ENCODE measurements at regions not wholly inside any gene's neighbourhood (a gene's known extent, or its start where the extent isn't known, plus 50 kb on each side); places are given as distances from the start of the nearest gene placed in this dataset.

- Histone ChIP-seq H3K27ac (no peak overlapping the region), H3K9ac (no peak overlapping the region), H3K4me2 (ENCODE audit: low read length) (no peak overlapping the region), H3K36me3 (ENCODE audit: control insufficient read depth, insufficient read depth, low read length) (no peaks in the 10 kb centered on the region), H3K9me3 (ENCODE audit: control insufficient read depth, low read length) (no peaks in the 10 kb centered on the region), H2AFZ (no peak overlapping the region), H3K4me1 (no peaks in the 10 kb centered on the region), H3K79me2 (no peaks in the 10 kb centered on the region), H3K27me3 (ENCODE audit: control insufficient read depth, insufficient read depth, low read length) (no peaks in the 10 kb centered on the region), H3K4me3 (ENCODE audit: low read depth, low read length) (no peak overlapping the region)
- TF ChIP-seq CTCF (IDR thresholded peaks at IDR 0.05): no peak
These were observed 331.1 kb downstream of the MLLT3 start for GRCh38 chr9:20291201-20291600.

DNA sequence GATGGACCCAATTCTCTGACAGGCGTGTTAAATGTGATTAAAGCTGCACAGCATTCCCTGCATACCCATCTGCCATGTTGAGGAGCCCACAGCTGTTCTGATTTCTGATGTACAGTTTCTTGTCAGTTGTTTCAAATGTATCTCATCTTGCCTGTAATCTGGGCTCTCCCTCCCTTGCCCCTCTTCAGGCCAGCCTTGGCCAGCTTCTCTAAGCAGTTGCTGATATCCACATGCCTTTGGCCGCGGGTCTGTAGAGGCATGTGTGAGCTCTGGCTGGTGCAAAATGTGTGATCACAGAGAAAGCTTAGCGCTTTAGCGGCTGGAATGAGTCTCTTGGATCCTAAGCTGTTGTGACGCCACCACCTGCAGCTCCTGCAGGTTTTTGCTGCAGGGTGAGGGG lies 332.0 kb downstream of the MLLT3 start:
- no peaks in the 10 kb centered on the region for H3K9me3 ChIP-seq (ENCODE audit: control insufficient read depth, low read length)
- H3K79me2 ChIP-seq: no peaks in the 10 kb centered on the region
- TF ChIP-seq CTCF (IDR thresholded peaks at IDR 0.05): no peak
- H3K4me1 ChIP-seq: no peaks in the 10 kb centered on the region
- H3K36me3 ChIP-seq (ENCODE audit: control insufficient read depth, insufficient read depth, low read length): no peaks in the 10 kb centered on the region
- H3K4me2 ChIP-seq (ENCODE audit: low read length): no peak overlapping the region
- no peaks in the 10 kb centered on the region for H3K27me3 ChIP-seq (ENCODE audit: control insufficient read depth, insufficient read depth, low read length)
- no peak overlapping the region for H3K9ac ChIP-seq
- H3K4me3 ChIP-seq (ENCODE audit: low read depth, low read length): no peak overlapping the region
- H2AFZ ChIP-seq: no peak overlapping the region
- no peak overlapping the region for H3K27ac ChIP-seq

DNA sequence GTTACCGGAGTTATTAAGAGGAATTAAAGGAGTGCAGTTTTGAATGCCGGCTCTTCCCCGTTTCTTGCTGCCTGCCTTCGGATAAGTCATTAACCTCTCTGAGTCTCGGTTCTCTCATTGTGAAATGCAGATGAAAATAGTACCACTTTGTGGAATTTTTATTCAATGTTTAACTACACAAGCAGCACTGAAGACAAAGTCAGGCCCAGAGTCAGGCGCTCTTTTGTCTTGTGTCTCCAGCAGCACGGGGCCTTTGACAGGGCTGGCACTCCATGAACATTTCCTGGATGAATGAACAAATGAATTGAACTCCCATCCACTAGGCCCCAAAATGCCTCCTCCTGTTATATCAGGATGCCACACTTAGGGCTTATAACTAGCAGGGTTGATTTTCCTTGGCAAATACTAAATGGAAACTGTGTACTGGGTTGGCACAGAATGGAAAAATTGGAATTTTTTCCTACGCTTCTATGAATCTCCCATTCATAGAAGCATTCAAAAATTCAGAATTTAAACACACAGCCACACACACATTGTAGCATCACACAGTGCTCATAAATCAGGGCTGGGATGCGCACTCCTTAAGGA lies 332.8 kb downstream of the MLLT3 start:
- TF ChIP-seq CTCF (IDR thresholded peaks at IDR 0.05): no peak
- H3K4me2 ChIP-seq (ENCODE audit: low read length): no peak overlapping the region
- H3K27ac ChIP-seq: no peak overlapping the region
- H3K36me3 ChIP-seq (ENCODE audit: control insufficient read depth, insufficient read depth, low read length): no peaks in the 10 kb centered on the region
- no peaks in the 10 kb centered on the region for H3K4me1 ChIP-seq
- H3K9ac ChIP-seq: no peak overlapping the region
- no peaks in the 10 kb centered on the region for H3K9me3 ChIP-seq (ENCODE audit: control insufficient read depth, low read length)
- H3K79me2 ChIP-seq: no peaks in the 10 kb centered on the region
- H2AFZ ChIP-seq: no peak overlapping the region
- no peak overlapping the region for H3K4me3 ChIP-seq (ENCODE audit: low read depth, low read length)
- no peaks in the 10 kb centered on the region for H3K27me3 ChIP-seq (ENCODE audit: control insufficient read depth, insufficient read depth, low read length)

GRCh38 chr9:20286969-20287368 lies 335.3 kb downstream of the MLLT3 start:
- Histone ChIP-seq H2AFZ (no peak overlapping the region), H3K27me3 (ENCODE audit: control insufficient read depth, insufficient read depth, low read length) (no peaks in the 10 kb centered on the region), H3K9ac (no peak overlapping the region), H3K36me3 (ENCODE audit: control insufficient read depth, insufficient read depth, low read length) (no peaks in the 10 kb centered on the region), H3K4me2 (ENCODE audit: low read length) (no peak overlapping the region), H3K4me1 (no peaks in the 10 kb centered on the region), H3K4me3 (ENCODE audit: low read depth, low read length) (no peak overlapping the region), H3K9me3 (ENCODE audit: control insufficient read depth, low read length) (no peaks in the 10 kb centered on the region), H3K27ac (no peak overlapping the region), H3K79me2 (no peaks in the 10 kb centered on the region)
- no peak for TF ChIP-seq CTCF (IDR thresholded peaks at IDR 0.05)

- no peaks in the 10 kb centered on the region for H3K79me2 ChIP-seq
- H3K4me3 ChIP-seq (ENCODE audit: low read depth, low read length): no peak overlapping the region
- no peak overlapping the region for H3K27ac ChIP-seq
- no peak for TF ChIP-seq CTCF (IDR thresholded peaks at IDR 0.05)
- H3K27me3 ChIP-seq (ENCODE audit: control insufficient read depth, insufficient read depth, low read length): no peaks in the 10 kb centered on the region
- H3K36me3 ChIP-seq (ENCODE audit: control insufficient read depth, insufficient read depth, low read length): no peaks in the 10 kb centered on the region
- no peaks in the 10 kb centered on the region for H3K4me1 ChIP-seq
- H3K9me3 ChIP-seq (ENCODE audit: control insufficient read depth, low read length): no peaks in the 10 kb centered on the region
- no peak overlapping the region for H3K9ac ChIP-seq
- H3K4me2 ChIP-seq (ENCODE audit: low read length): no peak overlapping the region
- no peak overlapping the region for H2AFZ ChIP-seq
These were observed 336.1 kb downstream of the MLLT3 start for GRCh38 chr9:20286154-20286700.
